H1 (cell line): ENCODE measurements at regions not wholly inside any gene's neighbourhood (a gene's known extent, or its start where the extent isn't known, plus 50 kb on each side); places are given as distances from the start of the nearest gene placed in this dataset.

Experiments
- TF ChIP-seq, protein P1 (sequence below): fragments of 300-600 bp; sonication (generic); IDR thresholded peaks from 2 replicates; pipeline ENCODE4 v1.7.1; 2012; ENCODE audit warnings: low read length, moderate library complexity, mild to moderate bottlenecking, inconsistent platforms; ENCODE audit not compliant: insufficient replicate concordance
- TF ChIP-seq, protein P2 (sequence below): IDR thresholded peaks from 2 replicates; pipeline ENCODE4 v1.6.1; 2011; ENCODE audit warnings: low read depth, mild to moderate bottlenecking, low read length; ENCODE audit not compliant: insufficient read depth

DNA sequence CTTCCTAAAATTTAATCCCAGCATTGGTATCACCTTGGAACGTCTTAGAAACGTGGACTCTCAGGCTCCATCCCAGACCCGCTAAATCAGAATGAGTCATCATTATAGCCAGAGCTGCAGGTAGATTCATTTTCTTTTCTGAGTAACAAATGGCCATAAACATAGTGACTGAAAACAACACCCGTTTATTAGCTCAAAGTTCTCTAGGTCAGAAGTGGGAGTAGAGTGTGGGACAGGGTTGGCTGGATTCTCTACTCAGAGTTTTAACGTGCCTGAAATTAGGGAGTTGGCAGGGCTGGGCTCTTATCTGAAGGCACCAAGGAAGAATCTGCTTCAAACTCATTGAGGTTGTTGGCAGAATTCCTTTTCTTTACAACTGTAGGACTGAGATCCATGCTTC is 101.8 kb upstream of the C1QTNF7 start (continued):
- TF ChIP-seq, protein P1, sequence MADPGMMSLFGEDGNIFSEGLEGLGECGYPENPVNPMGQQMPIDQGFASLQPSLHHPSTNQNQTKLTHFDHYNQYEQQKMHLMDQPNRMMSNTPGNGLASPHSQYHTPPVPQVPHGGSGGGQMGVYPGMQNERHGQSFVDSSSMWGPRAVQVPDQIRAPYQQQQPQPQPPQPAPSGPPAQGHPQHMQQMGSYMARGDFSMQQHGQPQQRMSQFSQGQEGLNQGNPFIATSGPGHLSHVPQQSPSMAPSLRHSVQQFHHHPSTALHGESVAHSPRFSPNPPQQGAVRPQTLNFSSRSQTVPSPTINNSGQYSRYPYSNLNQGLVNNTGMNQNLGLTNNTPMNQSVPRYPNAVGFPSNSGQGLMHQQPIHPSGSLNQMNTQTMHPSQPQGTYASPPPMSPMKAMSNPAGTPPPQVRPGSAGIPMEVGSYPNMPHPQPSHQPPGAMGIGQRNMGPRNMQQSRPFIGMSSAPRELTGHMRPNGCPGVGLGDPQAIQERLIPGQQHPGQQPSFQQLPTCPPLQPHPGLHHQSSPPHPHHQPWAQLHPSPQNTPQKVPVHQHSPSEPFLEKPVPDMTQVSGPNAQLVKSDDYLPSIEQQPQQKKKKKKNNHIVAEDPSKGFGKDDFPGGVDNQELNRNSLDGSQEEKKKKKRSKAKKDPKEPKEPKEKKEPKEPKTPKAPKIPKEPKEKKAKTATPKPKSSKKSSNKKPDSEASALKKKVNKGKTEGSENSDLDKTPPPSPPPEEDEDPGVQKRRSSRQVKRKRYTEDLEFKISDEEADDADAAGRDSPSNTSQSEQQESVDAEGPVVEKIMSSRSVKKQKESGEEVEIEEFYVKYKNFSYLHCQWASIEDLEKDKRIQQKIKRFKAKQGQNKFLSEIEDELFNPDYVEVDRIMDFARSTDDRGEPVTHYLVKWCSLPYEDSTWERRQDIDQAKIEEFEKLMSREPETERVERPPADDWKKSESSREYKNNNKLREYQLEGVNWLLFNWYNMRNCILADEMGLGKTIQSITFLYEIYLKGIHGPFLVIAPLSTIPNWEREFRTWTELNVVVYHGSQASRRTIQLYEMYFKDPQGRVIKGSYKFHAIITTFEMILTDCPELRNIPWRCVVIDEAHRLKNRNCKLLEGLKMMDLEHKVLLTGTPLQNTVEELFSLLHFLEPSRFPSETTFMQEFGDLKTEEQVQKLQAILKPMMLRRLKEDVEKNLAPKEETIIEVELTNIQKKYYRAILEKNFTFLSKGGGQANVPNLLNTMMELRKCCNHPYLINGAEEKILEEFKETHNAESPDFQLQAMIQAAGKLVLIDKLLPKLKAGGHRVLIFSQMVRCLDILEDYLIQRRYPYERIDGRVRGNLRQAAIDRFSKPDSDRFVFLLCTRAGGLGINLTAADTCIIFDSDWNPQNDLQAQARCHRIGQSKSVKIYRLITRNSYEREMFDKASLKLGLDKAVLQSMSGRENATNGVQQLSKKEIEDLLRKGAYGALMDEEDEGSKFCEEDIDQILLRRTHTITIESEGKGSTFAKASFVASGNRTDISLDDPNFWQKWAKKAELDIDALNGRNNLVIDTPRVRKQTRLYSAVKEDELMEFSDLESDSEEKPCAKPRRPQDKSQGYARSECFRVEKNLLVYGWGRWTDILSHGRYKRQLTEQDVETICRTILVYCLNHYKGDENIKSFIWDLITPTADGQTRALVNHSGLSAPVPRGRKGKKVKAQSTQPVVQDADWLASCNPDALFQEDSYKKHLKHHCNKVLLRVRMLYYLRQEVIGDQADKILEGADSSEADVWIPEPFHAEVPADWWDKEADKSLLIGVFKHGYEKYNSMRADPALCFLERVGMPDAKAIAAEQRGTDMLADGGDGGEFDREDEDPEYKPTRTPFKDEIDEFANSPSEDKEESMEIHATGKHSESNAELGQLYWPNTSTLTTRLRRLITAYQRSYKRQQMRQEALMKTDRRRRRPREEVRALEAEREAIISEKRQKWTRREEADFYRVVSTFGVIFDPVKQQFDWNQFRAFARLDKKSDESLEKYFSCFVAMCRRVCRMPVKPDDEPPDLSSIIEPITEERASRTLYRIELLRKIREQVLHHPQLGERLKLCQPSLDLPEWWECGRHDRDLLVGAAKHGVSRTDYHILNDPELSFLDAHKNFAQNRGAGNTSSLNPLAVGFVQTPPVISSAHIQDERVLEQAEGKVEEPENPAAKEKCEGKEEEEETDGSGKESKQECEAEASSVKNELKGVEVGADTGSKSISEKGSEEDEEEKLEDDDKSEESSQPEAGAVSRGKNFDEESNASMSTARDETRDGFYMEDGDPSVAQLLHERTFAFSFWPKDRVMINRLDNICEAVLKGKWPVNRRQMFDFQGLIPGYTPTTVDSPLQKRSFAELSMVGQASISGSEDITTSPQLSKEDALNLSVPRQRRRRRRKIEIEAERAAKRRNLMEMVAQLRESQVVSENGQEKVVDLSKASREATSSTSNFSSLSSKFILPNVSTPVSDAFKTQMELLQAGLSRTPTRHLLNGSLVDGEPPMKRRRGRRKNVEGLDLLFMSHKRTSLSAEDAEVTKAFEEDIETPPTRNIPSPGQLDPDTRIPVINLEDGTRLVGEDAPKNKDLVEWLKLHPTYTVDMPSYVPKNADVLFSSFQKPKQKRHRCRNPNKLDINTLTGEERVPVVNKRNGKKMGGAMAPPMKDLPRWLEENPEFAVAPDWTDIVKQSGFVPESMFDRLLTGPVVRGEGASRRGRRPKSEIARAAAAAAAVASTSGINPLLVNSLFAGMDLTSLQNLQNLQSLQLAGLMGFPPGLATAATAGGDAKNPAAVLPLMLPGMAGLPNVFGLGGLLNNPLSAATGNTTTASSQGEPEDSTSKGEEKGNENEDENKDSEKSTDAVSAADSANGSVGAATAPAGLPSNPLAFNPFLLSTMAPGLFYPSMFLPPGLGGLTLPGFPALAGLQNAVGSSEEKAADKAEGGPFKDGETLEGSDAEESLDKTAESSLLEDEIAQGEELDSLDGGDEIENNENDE: no peak
- TF ChIP-seq, protein P2, sequence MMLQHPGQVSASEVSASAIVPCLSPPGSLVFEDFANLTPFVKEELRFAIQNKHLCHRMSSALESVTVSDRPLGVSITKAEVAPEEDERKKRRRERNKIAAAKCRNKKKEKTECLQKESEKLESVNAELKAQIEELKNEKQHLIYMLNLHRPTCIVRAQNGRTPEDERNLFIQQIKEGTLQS: no peak
